ENCODE measurements at regions not wholly inside any gene's neighbourhood (a gene's known extent, or its start where the extent isn't known, plus 50 kb on each side); places are given as distances from the start of the nearest gene placed in this dataset.

GRCh38 chr13:65470781-65471180 lies 1759.4 kb downstream of the PCDH9 start:
- no peak for TF ChIP-seq CTCF (IDR thresholded peaks at IDR 0.05; ENCODE audit: insufficient read depth, low read depth, low read length)
- no peak for TF ChIP-seq EZH2 (IDR thresholded peaks at IDR 0.05; ENCODE audit: insufficient read depth, low read length)

Measured in astrocyte (in vitro differentiated cells and primary cell).